Activated T-cell treated with anti-CD3 and anti-CD28 coated beads, Interleukin-2, amount 50 U/mL, for 4 hours (primary cell): ENCODE measurements at regions not wholly inside any gene's neighbourhood (a gene's known extent, or its start where the extent isn't known, plus 50 kb on each side); places are given as distances from the start of the nearest gene placed in this dataset.

ENCODE experiments used
- ATAC-seq, 2 donors: fragments of 200-7000 bp; cut with Tn5 transposase; one replicate each; pipeline ENCODE4 v1.10.0; 2021
- DNase-seq: peaks from one replicate; pipeline ENCODE4 v3.0.0-alpha.2; 2020
- H3K27me3 Mint-ChIP-seq: one replicate; pipeline ENCODE4 v1.8.0; 2021; ENCODE audit warnings: low read depth, mixed read lengths
- H3K36me3 Mint-ChIP-seq: one replicate; pipeline ENCODE4 v1.8.0; 2022; ENCODE audit warnings: mixed read lengths; ENCODE audit not compliant: insufficient read depth
- H3K4me1 Mint-ChIP-seq: one replicate; pipeline ENCODE4 v1.8.0; 2021; ENCODE audit warnings: low read depth, mixed read lengths
- H3K4me3 Mint-ChIP-seq: one replicate; pipeline ENCODE4 v1.8.0; 2021; ENCODE audit warnings: mild to moderate bottlenecking, moderate library complexity, mixed read lengths
- H3K9me3 Mint-ChIP-seq: one replicate; pipeline ENCODE4 v1.8.0; 2021; ENCODE audit warnings: mixed read lengths

DNA sequence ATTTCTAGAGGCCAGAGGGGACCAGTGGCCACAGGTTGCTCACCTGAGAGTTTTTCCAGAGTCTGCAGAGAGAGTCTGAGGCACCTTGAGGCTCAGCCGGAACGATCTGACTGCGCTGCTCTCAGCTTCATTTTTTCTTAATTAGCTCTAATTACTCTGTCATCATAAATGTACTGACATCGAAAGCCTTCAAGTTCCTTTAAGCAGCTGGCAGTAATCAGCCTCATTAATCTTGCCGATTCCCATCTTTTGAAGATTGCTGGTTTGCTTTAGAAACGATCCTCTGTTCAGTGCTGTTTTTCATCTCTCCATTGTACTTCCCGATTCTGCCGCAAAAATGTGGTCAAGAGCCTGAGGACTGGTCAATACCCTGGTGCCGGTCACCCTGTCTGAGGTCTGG is 454.7 kb downstream of the TYW1 start:
- DNase-seq (no peak), ATAC-seq (no peak)
- Mint-ChIP-seq H3K27me3 (no peaks in the 10 kb centered on the region), H3K9me3 (peaks cover 4% of the 10 kb centered on the region), H3K4me3 (no peak overlapping the region), H3K36me3 (no peaks in the 10 kb centered on the region), H3K4me1 (no peaks in the 10 kb centered on the region)

DNA sequence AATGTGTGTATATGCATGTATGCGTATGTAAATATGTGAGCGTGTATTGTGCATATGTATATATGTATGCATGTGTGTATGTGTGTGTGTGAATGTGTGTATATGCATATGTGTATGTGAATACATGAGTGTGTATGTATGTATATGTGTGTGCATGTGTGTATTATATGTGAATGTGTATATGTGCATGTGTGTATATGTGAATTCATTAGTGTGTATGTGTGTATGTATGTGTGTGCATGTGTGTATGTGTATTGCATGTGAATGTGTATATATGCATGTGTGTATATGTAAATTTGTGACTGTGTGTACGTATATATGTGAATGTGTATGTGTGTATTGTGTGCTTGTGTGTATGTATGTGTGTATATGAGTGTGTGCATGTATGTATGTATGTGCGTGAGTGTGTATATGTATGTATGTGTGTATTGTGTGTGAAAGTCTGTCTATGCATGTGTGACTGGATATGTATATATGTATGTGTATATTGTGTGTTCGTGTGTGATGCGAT is 455.9 kb downstream of the TYW1 start:
- Mint-ChIP-seq H3K4me3 (no peak overlapping the region), H3K9me3 (peaks cover 4% of the 10 kb centered on the region), H3K27me3 (no peaks in the 10 kb centered on the region), H3K4me1 (no peaks in the 10 kb centered on the region), H3K36me3 (no peaks in the 10 kb centered on the region)
- no peak for DNase-seq
- ATAC-seq, result no peak

- Mint-ChIP-seq H3K36me3 (no peaks in the 10 kb centered on the region), H3K4me1 (no peaks in the 10 kb centered on the region), H3K27me3 (no peaks in the 10 kb centered on the region), H3K9me3 (no peaks in the 10 kb centered on the region), H3K4me3 (no peak overlapping the region)
- no peak for ATAC-seq
- DNase-seq, result no peak
Observed at GRCh38 chr7:67453580-67454380, 457.1 kb downstream of the TYW1 start.

GRCh38 chr7:67455508-67455907 is 458.9 kb downstream of the TYW1 start:
- no peak for ATAC-seq
- no peak for DNase-seq
- Mint-ChIP-seq H3K4me1 (no peaks in the 10 kb centered on the region), H3K9me3 (no peaks in the 10 kb centered on the region), H3K27me3 (no peaks in the 10 kb centered on the region), H3K4me3 (no peak overlapping the region), H3K36me3 (no peaks in the 10 kb centered on the region)

DNA sequence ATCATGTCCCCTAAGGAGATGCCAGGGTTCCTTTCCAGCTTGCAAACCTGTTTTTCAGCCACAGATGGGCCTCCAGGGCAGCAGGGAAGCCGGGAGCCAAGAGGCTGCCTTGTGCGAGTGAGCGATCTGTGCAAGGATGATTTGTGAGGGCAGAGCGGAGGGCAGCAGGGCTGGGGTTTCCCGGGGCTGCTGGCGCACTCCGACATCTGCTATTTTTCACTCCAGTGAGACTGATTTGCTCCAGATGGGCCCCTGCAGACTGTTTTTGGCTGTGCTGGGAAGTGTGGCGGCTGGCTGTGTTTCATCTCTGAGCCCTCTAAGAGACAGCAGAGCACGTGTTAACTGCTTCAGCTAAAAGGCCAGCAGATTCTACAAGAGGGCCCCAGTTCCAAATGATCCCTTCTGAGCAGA is 466.2 kb downstream of the TYW1 start:
- Mint-ChIP-seq H3K27me3 (no peaks in the 10 kb centered on the region), H3K4me1 (no peaks in the 10 kb centered on the region), H3K36me3 (no peaks in the 10 kb centered on the region), H3K9me3 (peaks cover 13% of the 10 kb centered on the region), H3K4me3 (no peak overlapping the region)
- ATAC-seq, result no peak
- DNase-seq, result no peak

GRCh38 chr7:67463316-67463715 is 466.7 kb downstream of the TYW1 start:
- H3K9me3 Mint-ChIP-seq, result peaks cover 15% of the 10 kb centered on the region
- H3K4me3 Mint-ChIP-seq, result no peak overlapping the region
- DNase-seq (no peak), ATAC-seq (no peak)
- H3K36me3 Mint-ChIP-seq, result no peaks in the 10 kb centered on the region
- peaks cover 2% of the 10 kb centered on the region for H3K27me3 Mint-ChIP-seq
- no peaks in the 10 kb centered on the region for H3K4me1 Mint-ChIP-seq

DNA sequence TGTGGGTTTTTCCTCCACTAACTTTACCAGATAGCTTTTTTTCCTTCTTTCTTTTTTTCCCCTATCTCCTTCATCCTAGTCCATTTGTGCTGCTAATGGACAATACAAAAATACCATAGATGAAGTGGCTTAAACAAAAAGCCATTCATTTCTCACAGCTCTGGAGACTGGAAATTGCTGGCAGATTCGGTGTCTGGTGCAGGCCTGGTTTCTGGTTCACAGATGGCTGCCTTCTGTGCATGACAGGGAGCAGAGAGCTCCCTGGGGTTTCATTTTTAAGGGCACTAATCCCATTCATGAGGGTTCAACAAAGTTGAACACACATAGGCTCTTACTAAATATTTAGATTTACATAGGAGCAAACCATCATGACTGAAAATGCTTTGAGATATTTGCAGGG is 467.4 kb downstream of the TYW1 start:
- ATAC-seq (no peak), DNase-seq (no peak)
- H3K4me3 Mint-ChIP-seq, result no peak overlapping the region
- H3K36me3 Mint-ChIP-seq, result no peaks in the 10 kb centered on the region
- no peaks in the 10 kb centered on the region for H3K4me1 Mint-ChIP-seq
- H3K9me3 Mint-ChIP-seq, result peaks cover 19% of the 10 kb centered on the region
- H3K27me3 Mint-ChIP-seq, result peaks cover 4% of the 10 kb centered on the region

GRCh38 chr7:67466109-67466508 is 469.5 kb downstream of the TYW1 start:
- H3K9me3 Mint-ChIP-seq, result peaks cover 19% of the 10 kb centered on the region
- no peak overlapping the region for H3K4me3 Mint-ChIP-seq
- ATAC-seq (no peak), DNase-seq (no peak)
- no peaks in the 10 kb centered on the region for H3K36me3 Mint-ChIP-seq
- no peaks in the 10 kb centered on the region for H3K4me1 Mint-ChIP-seq
- H3K27me3 Mint-ChIP-seq, result peaks cover 4% of the 10 kb centered on the region

DNA sequence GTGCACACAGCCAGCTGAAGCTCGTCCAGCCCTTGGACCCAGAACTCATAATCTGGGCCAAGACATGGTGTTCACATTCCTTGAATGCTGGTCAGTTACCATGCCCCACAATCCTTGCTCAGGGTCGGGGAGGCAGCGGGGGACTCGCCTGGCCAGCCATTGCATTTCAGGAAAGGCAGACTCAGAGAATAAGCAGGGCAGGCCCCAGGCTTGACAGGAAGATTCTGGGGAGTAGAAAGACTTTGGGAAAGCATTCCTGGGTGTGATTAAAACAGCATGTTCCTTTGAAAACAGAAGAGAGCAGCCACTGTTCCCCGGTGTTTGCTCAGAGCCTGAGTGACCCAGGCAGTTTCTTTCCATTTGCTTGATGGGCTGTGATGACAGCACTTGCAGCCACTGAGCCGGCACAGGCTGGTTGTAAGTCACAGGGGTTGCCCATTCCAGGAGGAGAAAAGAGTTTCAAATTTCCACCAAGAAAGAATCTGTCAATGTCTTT is 473.7 kb downstream of the TYW1 start:
- DNase-seq, result no peak
- no peaks in the 10 kb centered on the region for H3K4me1 Mint-ChIP-seq
- no peak overlapping the region for H3K4me3 Mint-ChIP-seq
- H3K36me3 Mint-ChIP-seq, result no peaks in the 10 kb centered on the region
- H3K27me3 Mint-ChIP-seq, result peaks cover 9% of the 10 kb centered on the region
- no peak for ATAC-seq
- peaks cover 11% of the 10 kb centered on the region for H3K9me3 Mint-ChIP-seq

- H3K4me1 Mint-ChIP-seq, result no peaks in the 10 kb centered on the region
- H3K36me3 Mint-ChIP-seq, result no peaks in the 10 kb centered on the region
- H3K4me3 Mint-ChIP-seq, result no peak overlapping the region
- H3K9me3 Mint-ChIP-seq, result peaks cover 5% of the 10 kb centered on the region
- DNase-seq (no peak), ATAC-seq (no peak)
- peaks cover 4% of the 10 kb centered on the region for H3K27me3 Mint-ChIP-seq
Observed at GRCh38 chr7:67475293-67475692, 478.7 kb downstream of the TYW1 start.

- Mint-ChIP-seq H3K9me3 (peaks cover 5% of the 10 kb centered on the region), H3K36me3 (no peaks in the 10 kb centered on the region), H3K27me3 (peaks cover 4% of the 10 kb centered on the region), H3K4me1 (no peaks in the 10 kb centered on the region), H3K4me3 (no peak overlapping the region)
- ATAC-seq (no peak), DNase-seq (no peak)
Observed at GRCh38 chr7:67478066-67478465, 481.4 kb downstream of the TYW1 start.

- Mint-ChIP-seq H3K4me1 (peaks cover 5% of the 10 kb centered on the region), H3K9me3 (no peaks in the 10 kb centered on the region), H3K27me3 (peaks cover 12% of the 10 kb centered on the region), H3K36me3 (no peaks in the 10 kb centered on the region), H3K4me3 (no peak overlapping the region)
- ATAC-seq, result no peak
- no peak for DNase-seq
Observed at GRCh38 chr7:67484244-67484751, 487.7 kb downstream of the TYW1 start.

GRCh38 chr7:67486401-67486800 is 489.8 kb downstream of the TYW1 start:
- Mint-ChIP-seq H3K36me3 (no peaks in the 10 kb centered on the region), H3K4me1 (peaks cover 5% of the 10 kb centered on the region), H3K4me3 (no peak overlapping the region), H3K9me3 (peaks cover 10% of the 10 kb centered on the region), H3K27me3 (peaks cover 12% of the 10 kb centered on the region)
- no peak for ATAC-seq
- DNase-seq, result no peak

DNA sequence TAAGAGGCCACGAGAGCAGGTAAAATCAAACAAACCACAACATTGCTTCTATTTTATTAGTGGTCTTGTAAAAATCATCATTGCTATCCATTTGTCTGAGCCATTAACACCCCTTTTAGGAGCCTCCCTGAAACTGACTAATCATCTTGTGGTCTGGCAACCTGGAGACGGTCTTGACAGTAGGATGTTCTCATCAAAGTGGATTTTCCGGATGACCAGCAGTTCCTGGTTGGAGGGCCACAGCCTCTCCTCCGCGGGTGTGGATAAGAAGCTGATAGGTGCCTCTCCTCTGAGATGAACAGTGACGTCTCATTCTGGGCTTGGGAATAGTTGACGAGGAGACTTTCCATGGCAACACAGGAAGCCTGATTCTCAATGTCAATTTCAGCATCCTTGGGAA is 490.7 kb downstream of the TYW1 start:
- Mint-ChIP-seq H3K27me3 (peaks cover 12% of the 10 kb centered on the region), H3K9me3 (peaks cover 10% of the 10 kb centered on the region), H3K36me3 (no peaks in the 10 kb centered on the region), H3K4me1 (peaks cover 5% of the 10 kb centered on the region), H3K4me3 (no peak overlapping the region)
- no peak for DNase-seq
- no peak for ATAC-seq

- Mint-ChIP-seq H3K4me1 (peaks cover 3% of the 10 kb centered on the region), H3K36me3 (no peaks in the 10 kb centered on the region), H3K9me3 (peaks cover 20% of the 10 kb centered on the region), H3K27me3 (peaks cover 12% of the 10 kb centered on the region), H3K4me3 (no peak overlapping the region)
- no peak for ATAC-seq
- DNase-seq, result no peak
Observed at GRCh38 chr7:67489881-67490280, 493.2 kb downstream of the TYW1 start.
